OCI-LY1 (cell line): ENCODE measurements at regions not wholly inside any gene's neighbourhood (a gene's known extent, or its start where the extent isn't known, plus 50 kb on each side); places are given as distances from the start of the nearest gene placed in this dataset.
"Not testable (repeated sequence)": the region's sequence is repeated elsewhere in the genome, so short reads cannot be mapped to it uniquely, and the experiment has no call there.

Experiments
- H2AFZ ChIP-seq: fragments of 200-600 bp; sonication (generic), shearing (Covaris generic); 2 replicates; pipeline ENCODE4 v1.6.0; 2014; ENCODE audit warnings: antibody characterized with exemption, mild to moderate bottlenecking, low read length
- H3F3A ChIP-seq: fragments of 200-600 bp; sonication (generic), shearing (Covaris generic); 2 replicates; pipeline ENCODE4 v1.6.0; 2014; ENCODE audit warnings: mild to moderate bottlenecking, antibody characterized with exemption, low read length, moderate library complexity; ENCODE audit not compliant: insufficient read depth
- H3K27ac ChIP-seq: fragments of 200-600 bp; sonication (generic); 2 replicates; pipeline ENCODE4 v1.5.1; 2014; ENCODE audit warnings: low read length, mixed run types, mild to moderate bottlenecking, low read depth; ENCODE audit not compliant: poor library complexity, severe bottlenecking
- H3K27me3 ChIP-seq: fragments of 200-600 bp; sonication (generic); 2 replicates; pipeline ENCODE4 v1.6.0; 2014; ENCODE audit warnings: antibody characterized with exemption, mild to moderate bottlenecking, low read length, moderate library complexity; ENCODE audit not compliant: insufficient read depth
- H3K36me3 ChIP-seq: fragments of 200-600 bp; sonication (generic); 2 replicates; pipeline ENCODE4 v1.6.1; 2014; ENCODE audit warnings: mild to moderate bottlenecking, antibody characterized with exemption, low read length, moderate library complexity, mixed read lengths; ENCODE audit not compliant: insufficient read depth
- H3K4me1 ChIP-seq: fragments of 200-600 bp; sonication (generic); 2 replicates; pipeline ENCODE4 v1.5.1; 2014; ENCODE audit warnings: mild to moderate bottlenecking, low read length, moderate library complexity; ENCODE audit not compliant: insufficient read depth, severe bottlenecking
- H3K4me2 ChIP-seq: fragments of 200-600 bp; sonication (generic), shearing (Covaris generic); 2 replicates; pipeline ENCODE4 v1.6.1; 2014; ENCODE audit warnings: low read length
- H3K4me3 ChIP-seq: fragments of 200-600 bp; sonication (generic); 2 replicates; pipeline ENCODE4 v1.5.1; 2014; ENCODE audit warnings: low read length, low read depth, mild to moderate bottlenecking, mixed read lengths; ENCODE audit not compliant: poor library complexity, severe bottlenecking
- H3K79me2 ChIP-seq: fragments of 200-600 bp; shearing (Covaris generic); 2 replicates; pipeline ENCODE4 v1.6.1; 2016; ENCODE audit warnings: mixed run types, low read length, mixed read lengths; ENCODE audit not compliant: insufficient read depth
- H3K9ac ChIP-seq: fragments of 200-600 bp; sonication (generic), shearing (Covaris generic); 2 replicates; pipeline ENCODE4 v1.6.1; 2014; ENCODE audit warnings: mild to moderate bottlenecking, low read length, mixed read lengths
- H3K9me2 ChIP-seq: fragments of 200-600 bp; sonication (generic), shearing (Covaris generic); 2 replicates; pipeline ENCODE4 v1.6.1; 2014; ENCODE audit warnings: low read depth, mild to moderate bottlenecking, low read length, mixed read lengths
- H3K9me3 ChIP-seq: fragments of 200-600 bp; shearing (Covaris generic); 2 replicates; pipeline ENCODE4 v1.6.1; 2014; ENCODE audit warnings: low read length, mixed read lengths
- H4K20me1 ChIP-seq: fragments of 200-600 bp; sonication (generic), shearing (Covaris generic); 2 replicates; pipeline ENCODE4 v1.6.0; 2016; ENCODE audit warnings: mild to moderate bottlenecking, low read length; ENCODE audit not compliant: insufficient read depth
- EZH2 ChIP-seq: fragments of 200-600 bp; sonication (generic), shearing (Covaris generic); IDR thresholded peaks from 2 replicates; pipeline ENCODE4 v1.8.0; 2017; ENCODE audit warnings: borderline replicate concordance, mixed run types, mild to moderate bottlenecking, antibody characterized with exemption, low read length, moderate library complexity, mixed read lengths
- TF ChIP-seq, protein P1 (sequence below): fragments of 200-600 bp; sonication (generic), shearing (Covaris generic); IDR thresholded peaks from 2 replicates; pipeline ENCODE4 v1.5.1; 2017; ENCODE audit warnings: mild to moderate bottlenecking, antibody characterized with exemption, low read length, moderate library complexity, mixed read lengths

DNA sequence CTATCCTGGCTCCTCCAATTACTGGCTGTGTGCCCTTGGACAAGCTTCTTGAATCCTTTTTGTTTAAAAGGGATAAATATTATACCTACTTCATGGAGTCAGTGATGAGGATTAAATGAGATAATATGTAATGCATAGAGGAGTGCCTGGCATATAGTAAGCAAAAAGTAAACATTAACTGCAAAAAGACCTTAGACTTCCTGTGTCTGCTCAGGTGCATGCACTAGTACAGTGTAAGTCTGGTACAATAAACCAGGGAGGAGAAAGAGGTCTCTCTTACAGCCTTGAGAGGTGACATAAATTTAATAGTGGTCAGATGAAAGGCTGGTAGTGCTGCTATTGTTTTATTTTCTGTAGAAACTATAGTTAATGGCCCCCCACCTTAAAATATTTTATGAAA lies 305.2 kb upstream of the MIS18BP1 start:
- no peaks in the 10 kb centered on the region for H3K4me1 ChIP-seq
- TF ChIP-seq, protein P1, sequence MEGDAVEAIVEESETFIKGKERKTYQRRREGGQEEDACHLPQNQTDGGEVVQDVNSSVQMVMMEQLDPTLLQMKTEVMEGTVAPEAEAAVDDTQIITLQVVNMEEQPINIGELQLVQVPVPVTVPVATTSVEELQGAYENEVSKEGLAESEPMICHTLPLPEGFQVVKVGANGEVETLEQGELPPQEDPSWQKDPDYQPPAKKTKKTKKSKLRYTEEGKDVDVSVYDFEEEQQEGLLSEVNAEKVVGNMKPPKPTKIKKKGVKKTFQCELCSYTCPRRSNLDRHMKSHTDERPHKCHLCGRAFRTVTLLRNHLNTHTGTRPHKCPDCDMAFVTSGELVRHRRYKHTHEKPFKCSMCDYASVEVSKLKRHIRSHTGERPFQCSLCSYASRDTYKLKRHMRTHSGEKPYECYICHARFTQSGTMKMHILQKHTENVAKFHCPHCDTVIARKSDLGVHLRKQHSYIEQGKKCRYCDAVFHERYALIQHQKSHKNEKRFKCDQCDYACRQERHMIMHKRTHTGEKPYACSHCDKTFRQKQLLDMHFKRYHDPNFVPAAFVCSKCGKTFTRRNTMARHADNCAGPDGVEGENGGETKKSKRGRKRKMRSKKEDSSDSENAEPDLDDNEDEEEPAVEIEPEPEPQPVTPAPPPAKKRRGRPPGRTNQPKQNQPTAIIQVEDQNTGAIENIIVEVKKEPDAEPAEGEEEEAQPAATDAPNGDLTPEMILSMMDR, result no peak
- no peak for TF ChIP-seq EZH2
- no peak overlapping the region for H3K4me3 ChIP-seq
- no peaks in the 10 kb centered on the region for H3K27me3 ChIP-seq
- no peaks in the 10 kb centered on the region for H4K20me1 ChIP-seq
- H3K36me3 ChIP-seq, result no peaks in the 10 kb centered on the region
- H3K9me3 ChIP-seq, result no peaks in the 10 kb centered on the region
- H3K27ac ChIP-seq, result no peak overlapping the region
- H3K4me2 ChIP-seq, result no peak overlapping the region
- no peak overlapping the region for H3K9ac ChIP-seq
- H2AFZ ChIP-seq, result no peak overlapping the region
- no peaks in the 10 kb centered on the region for H3F3A ChIP-seq
- no peaks in the 10 kb centered on the region for H3K9me2 ChIP-seq
- H3K79me2 ChIP-seq, result no peaks in the 10 kb centered on the region

DNA sequence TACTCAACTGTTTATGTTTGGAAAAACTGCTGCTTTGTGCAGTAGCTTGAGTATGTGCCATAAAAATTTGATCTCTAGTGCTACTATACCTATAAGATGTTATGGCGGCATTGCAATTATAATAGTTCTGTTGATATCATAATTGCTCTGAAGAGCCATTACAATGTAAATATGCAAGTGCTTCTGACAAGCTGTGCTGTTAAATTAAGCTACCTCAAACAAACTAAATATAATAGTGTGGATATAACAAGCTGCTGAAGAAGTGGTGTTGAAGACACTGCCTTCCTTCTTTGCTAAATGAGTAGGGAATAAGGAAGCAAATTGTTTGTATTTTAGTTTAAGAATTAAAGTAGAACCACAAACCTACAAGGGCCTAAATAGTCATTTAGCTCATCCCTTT lies 301.0 kb upstream of the MIS18BP1 start:
- Histone ChIP-seq H3K79me2 (no peaks in the 10 kb centered on the region), H3K27me3 (no peaks in the 10 kb centered on the region), H3K4me3 (no peak overlapping the region), H3K9ac (no peak overlapping the region), H3K9me3 (no peaks in the 10 kb centered on the region), H3K27ac (no peak overlapping the region), H2AFZ (no peak overlapping the region), H3K36me3 (no peaks in the 10 kb centered on the region), H3F3A (no peaks in the 10 kb centered on the region), H3K4me1 (no peaks in the 10 kb centered on the region), H4K20me1 (no peaks in the 10 kb centered on the region), H3K4me2 (no peak overlapping the region), H3K9me2 (no peaks in the 10 kb centered on the region)
- no peak for TF ChIP-seq EZH2
- TF ChIP-seq, protein P1, result no peak

DNA sequence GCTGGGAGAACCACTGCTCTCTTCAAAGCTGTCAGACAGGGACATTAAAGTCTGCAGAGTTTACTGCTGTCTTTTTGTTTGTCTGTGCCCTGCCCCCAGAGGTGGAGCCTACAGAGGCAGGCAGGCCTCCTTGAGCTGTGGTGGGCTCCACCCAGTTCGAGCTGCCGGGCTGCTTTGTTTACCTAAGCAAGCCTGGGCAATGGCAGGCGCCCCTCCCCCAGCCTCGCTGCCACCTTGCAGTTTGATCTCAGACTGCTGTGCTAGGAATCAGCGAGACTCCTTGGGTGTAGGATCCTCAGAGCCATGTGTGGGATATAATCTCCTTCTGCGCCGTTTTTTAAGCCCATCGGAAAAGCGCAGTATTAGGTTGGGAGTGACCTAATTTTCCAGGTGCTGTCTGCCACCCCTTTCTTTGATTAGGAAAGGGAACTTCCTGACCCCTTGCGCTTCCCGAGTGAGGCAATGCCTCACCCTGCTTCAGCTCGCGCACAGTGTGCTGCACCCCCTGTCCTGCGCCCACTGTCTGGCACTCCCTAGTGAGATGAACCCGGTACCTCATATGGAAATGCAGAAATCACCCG lies 298.3 kb upstream of the MIS18BP1 start:
- not testable (repeated sequence) for H4K20me1 ChIP-seq, H3K9me2 ChIP-seq, H3K4me1 ChIP-seq, H3K27me3 ChIP-seq, H3K4me3 ChIP-seq, H3K9ac ChIP-seq, H3K4me2 ChIP-seq, H3K79me2 ChIP-seq, H3K9me3 ChIP-seq, H2AFZ ChIP-seq, H3K36me3 ChIP-seq, H3F3A ChIP-seq, H3K27ac ChIP-seq

DNA sequence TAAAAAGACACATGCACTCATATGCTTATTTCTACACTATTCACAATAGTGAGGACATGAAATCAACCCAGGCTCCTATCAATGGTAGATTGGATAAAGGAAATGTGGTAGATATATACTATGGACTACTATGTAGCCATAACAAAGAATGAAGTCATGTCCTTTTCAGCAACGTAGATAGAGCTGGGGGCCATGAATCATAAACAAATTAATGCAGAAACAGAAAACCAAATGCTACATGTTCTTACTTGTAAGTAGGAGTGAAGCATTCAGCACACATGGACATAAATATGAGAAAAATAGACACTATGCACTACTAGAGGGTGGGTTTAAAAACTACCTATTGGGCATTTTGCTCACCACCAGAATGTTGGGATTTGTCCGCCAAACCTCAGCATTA lies 278.0 kb upstream of the MIS18BP1 start:
- Histone ChIP-seq H3K36me3 (no peaks in the 10 kb centered on the region), H3K79me2 (no peaks in the 10 kb centered on the region), H3K4me1 (no peaks in the 10 kb centered on the region), H3K4me3 (no peak overlapping the region), H3K9me2 (no peaks in the 10 kb centered on the region), H3K27me3 (no peaks in the 10 kb centered on the region), H3K27ac (no peak overlapping the region), H3K9ac (no peak overlapping the region), H4K20me1 (no peaks in the 10 kb centered on the region), H3F3A (no peaks in the 10 kb centered on the region), H3K4me2 (no peak overlapping the region), H2AFZ (no peak overlapping the region), H3K9me3 (no peaks in the 10 kb centered on the region)
- no peak for TF ChIP-seq EZH2
- TF ChIP-seq, protein P1, result no peak
